ENCODE measurements at regions not wholly inside any gene's neighbourhood (a gene's known extent, or its start where the extent isn't known, plus 50 kb on each side); places are given as distances from the start of the nearest gene placed in this dataset.

GRCh38 chr14:80346395-80346794 is 135.1 kb upstream of the DIO2 start:
- Histone ChIP-seq H3K9me3 (no peaks in the 10 kb centered on the region), H3K36me3 (no peaks in the 10 kb centered on the region), H3K27me3 (no peaks in the 10 kb centered on the region), H3K4me1 (no peaks in the 10 kb centered on the region), H3K27ac (no peak overlapping the region), H3K4me3 (no peak overlapping the region)
- ATAC-seq (no peak), DNase-seq (no peak)
- intact Hi-C loops (cut with DNase I): no loop called here
- WGBS (ENCODE audit: insufficient coverage, low coverage, low lambda C conversion rate, missing lambda C conversion rate): 27% methylated on average over 2 of the region's 2 CpGs
- TF ChIP-seq, protein P1, sequence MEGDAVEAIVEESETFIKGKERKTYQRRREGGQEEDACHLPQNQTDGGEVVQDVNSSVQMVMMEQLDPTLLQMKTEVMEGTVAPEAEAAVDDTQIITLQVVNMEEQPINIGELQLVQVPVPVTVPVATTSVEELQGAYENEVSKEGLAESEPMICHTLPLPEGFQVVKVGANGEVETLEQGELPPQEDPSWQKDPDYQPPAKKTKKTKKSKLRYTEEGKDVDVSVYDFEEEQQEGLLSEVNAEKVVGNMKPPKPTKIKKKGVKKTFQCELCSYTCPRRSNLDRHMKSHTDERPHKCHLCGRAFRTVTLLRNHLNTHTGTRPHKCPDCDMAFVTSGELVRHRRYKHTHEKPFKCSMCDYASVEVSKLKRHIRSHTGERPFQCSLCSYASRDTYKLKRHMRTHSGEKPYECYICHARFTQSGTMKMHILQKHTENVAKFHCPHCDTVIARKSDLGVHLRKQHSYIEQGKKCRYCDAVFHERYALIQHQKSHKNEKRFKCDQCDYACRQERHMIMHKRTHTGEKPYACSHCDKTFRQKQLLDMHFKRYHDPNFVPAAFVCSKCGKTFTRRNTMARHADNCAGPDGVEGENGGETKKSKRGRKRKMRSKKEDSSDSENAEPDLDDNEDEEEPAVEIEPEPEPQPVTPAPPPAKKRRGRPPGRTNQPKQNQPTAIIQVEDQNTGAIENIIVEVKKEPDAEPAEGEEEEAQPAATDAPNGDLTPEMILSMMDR (IDR thresholded peaks at IDR 0.05): no peak

DNA sequence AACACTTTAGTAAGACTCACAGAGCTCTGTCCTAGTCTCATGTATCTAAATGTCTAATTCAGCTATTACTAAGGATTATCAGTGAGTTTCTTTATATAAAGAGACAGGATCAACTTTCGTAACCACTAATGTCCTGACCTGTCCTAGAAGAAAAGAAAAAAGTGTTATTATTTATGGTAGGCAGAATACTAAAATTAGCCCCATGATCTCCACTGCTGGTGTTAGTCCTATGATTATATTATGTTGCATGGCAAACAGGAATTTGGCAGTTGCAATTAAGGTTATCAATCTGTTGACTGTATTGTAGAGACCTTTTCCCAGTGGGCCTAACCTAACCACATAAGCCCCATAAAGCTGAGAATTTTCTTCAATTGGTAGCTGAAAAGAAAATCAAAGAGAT is 132.9 kb upstream of the DIO2 start:
- intact Hi-C loops (cut with DNase I): no loop called here
- DNase-seq: no peak
- H3K9me3 ChIP-seq: no peaks in the 10 kb centered on the region
- no peaks in the 10 kb centered on the region for H3K27me3 ChIP-seq
- WGBS (ENCODE audit: insufficient coverage, low coverage, low lambda C conversion rate, missing lambda C conversion rate): 47% methylated on average over 1 of the region's 1 CpG
- no peaks in the 10 kb centered on the region for H3K4me1 ChIP-seq
- H3K36me3 ChIP-seq: no peaks in the 10 kb centered on the region
- no peak overlapping the region for H3K4me3 ChIP-seq
- TF ChIP-seq, protein P1 (IDR thresholded peaks at IDR 0.05): no peak
- no peak for TF ChIP-seq POLR2A (IDR thresholded peaks at IDR 0.05)
- ATAC-seq: no peak
- no peak overlapping the region for H3K27ac ChIP-seq

DNA sequence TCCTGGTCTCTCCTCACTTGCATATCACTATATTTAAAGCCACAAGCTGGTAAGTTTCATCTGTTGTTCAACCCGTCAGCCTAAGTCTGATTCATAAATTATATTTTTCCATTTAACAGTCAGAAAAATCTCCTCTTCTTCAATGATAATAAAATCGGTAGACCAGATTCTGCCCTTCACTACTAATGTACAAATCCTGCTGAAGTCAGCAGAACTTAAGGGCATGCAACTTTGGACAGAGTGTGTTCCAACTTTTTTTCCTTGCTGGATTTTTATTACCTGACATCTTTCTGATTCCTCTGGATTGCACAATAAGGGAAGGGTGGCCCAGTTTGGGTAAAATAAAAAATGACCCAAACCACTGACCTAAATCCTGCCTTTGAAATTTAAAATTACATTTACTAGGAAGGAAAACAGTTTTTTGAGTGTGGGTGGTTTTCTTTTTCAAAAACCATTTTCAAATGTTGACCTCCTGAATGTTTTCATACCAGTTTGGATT is 125.4 kb upstream of the DIO2 start:
- Histone ChIP-seq H3K4me1 (no peaks in the 10 kb centered on the region), H3K36me3 (no peaks in the 10 kb centered on the region), H3K27ac (no peak overlapping the region), H3K4me3 (no peak overlapping the region), H3K27me3 (no peaks in the 10 kb centered on the region), H3K9me3 (no peaks in the 10 kb centered on the region)
- no peak for ATAC-seq
- TF ChIP-seq, protein P1 (IDR thresholded peaks at IDR 0.05): no peak
- TF ChIP-seq POLR2A (IDR thresholded peaks at IDR 0.05): no peak
- no peak for DNase-seq
- intact Hi-C loops (cut with DNase I): no loop called here
- WGBS (ENCODE audit: insufficient coverage, low coverage, low lambda C conversion rate, missing lambda C conversion rate): 32% methylated on average over 2 of the region's 2 CpGs

- 10% methylated on average over 1 of the region's 1 CpG for WGBS (ENCODE audit: insufficient coverage, low coverage, low lambda C conversion rate, missing lambda C conversion rate)
- ATAC-seq: no peak
These were observed 114.4 kb upstream of the DIO2 start for GRCh38 chr14:80325688-80326087.

More at GRCh38 chr14:80325688-80326087, 114.4 kb upstream of the DIO2 start:
- Histone ChIP-seq H3K36me3 (no peaks in the 10 kb centered on the region), H3K27ac (no peak overlapping the region), H3K9me3 (no peaks in the 10 kb centered on the region), H3K4me3 (no peak overlapping the region), H3K27me3 (no peaks in the 10 kb centered on the region), H3K4me1 (no peaks in the 10 kb centered on the region)
- intact Hi-C loops (cut with DNase I): no loop called here
- DNase-seq: no peak
- no peak for TF ChIP-seq POLR2A (IDR thresholded peaks at IDR 0.05)
- TF ChIP-seq, protein P1 (IDR thresholded peaks at IDR 0.05): no peak

All from right lobe of liver (tissue), 6 donors.